Neural progenitor cell (in vitro differentiated cells): ENCODE measurements at regions not wholly inside any gene's neighbourhood (a gene's known extent, or its start where the extent isn't known, plus 50 kb on each side); places are given as distances from the start of the nearest gene placed in this dataset.

Experiments
- CTCF ChIP-seq: fragments of 200-600 bp; sonication (generic); IDR thresholded peaks from 2 replicates; pipeline ENCODE4 v1.5.1; 2017; ENCODE audit warnings: antibody characterized with exemption, mild to moderate bottlenecking
- EZH2 ChIP-seq: fragments of 200-600 bp; sonication (generic); IDR thresholded peaks from 2 replicates; pipeline ENCODE4 v1.6.1; 2017; ENCODE audit warnings: antibody characterized with exemption, mild to moderate bottlenecking, moderate library complexity
- EZH2phosphoT487 ChIP-seq: fragments of 200-600 bp; sonication (generic); IDR thresholded peaks from 2 replicates; pipeline ENCODE4 v1.6.1; 2017; ENCODE audit warnings: antibody characterized with exemption

DNA sequence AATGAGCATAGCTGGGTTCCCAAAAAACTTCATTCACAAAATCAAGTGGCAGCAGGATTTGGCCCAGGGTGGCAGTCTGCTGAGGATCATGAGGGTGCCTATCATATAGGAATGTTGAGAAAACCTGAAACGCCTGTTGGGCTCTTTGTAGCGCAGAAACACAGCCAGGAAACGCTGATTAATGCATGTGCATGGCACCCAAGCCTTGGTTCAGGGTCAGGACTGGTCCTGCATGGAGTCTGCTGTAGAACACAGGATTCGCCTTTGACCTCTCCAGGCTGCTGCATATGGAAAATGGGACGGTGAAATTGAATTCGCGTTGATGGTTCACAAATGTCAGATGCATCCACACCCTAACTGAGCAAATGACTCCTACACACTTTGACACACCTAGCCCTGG lies 227.9 kb upstream of the COPS8 start:
- TF ChIP-seq CTCF (no peak), EZH2 (no peak), EZH2phosphoT487 (no peak)
